Spleen (tissue), 11 donors: ENCODE measurements at regions not wholly inside any gene's neighbourhood (a gene's known extent, or its start where the extent isn't known, plus 50 kb on each side); places are given as distances from the start of the nearest gene placed in this dataset.

Experiments
- DNase-seq: peaks from one replicate; pipeline ENCODE4 v3.0.0-alpha.2; 2020
- H3K27ac ChIP-seq, 8 donors: fragments of 200-600 bp; sonication (generic) in 7 of 8; 1 replicate in 4 of 8; 2 replicates in 4 of 8; pipeline versions ENCODE4 v1.5.0 to v1.8.0; 2016 to 2021; ENCODE audit warnings: inconsistent platforms in 4 of 8, mild to moderate bottlenecking in 4 of 8, moderate library complexity in 1 of 8
- H3K27me3 ChIP-seq, 7 donors: fragments of 200-600 bp; sonication (generic) in 6 of 7; replicated peaks in 1 of 7; 1 replicate in 4 of 7; 2 replicates in 3 of 7; pipeline versions ENCODE4 v1.5.0 to v1.8.0; 2016 to 2021; ENCODE audit warnings: inconsistent platforms in 3 of 7, mild to moderate bottlenecking in 1 of 7
- H3K36me3 ChIP-seq, 6 donors: fragments of 200-600 bp; sonication (generic) in 5 of 6; 1 replicate in 4 of 6; 2 replicates in 2 of 6; pipeline versions ENCODE4 v1.5.0 to v1.8.0; 2016 to 2021; ENCODE audit warnings: inconsistent platforms in 2 of 6
- H3K4me1 ChIP-seq, 6 donors: fragments of 200-600 bp; sonication (generic) in 5 of 6; 1 replicate in 3 of 6; 2 replicates in 3 of 6; pipeline versions ENCODE4 v1.5.0 to v1.8.0; 2016 to 2021; ENCODE audit warnings: inconsistent platforms in 3 of 6
- H3K4me3 ChIP-seq, 8 donors: fragments of 200-600 bp; sonication (generic) in 7 of 8; 1 replicate in 4 of 8; 2 replicates in 4 of 8; pipeline versions ENCODE4 v1.5.0 to v1.8.0; 2016 to 2021; ENCODE audit warnings: inconsistent platforms in 4 of 8, mild to moderate bottlenecking in 4 of 8, moderate library complexity in 2 of 8
- H3K9me3 ChIP-seq, 8 donors: fragments of 200-600 bp; sonication (generic) in 7 of 8; 1 replicate in 4 of 8; 2 replicates in 4 of 8; pipeline versions ENCODE4 v1.5.0 to v1.8.0; 2016 to 2021; ENCODE audit warnings: inconsistent platforms in 4 of 8
- POLR2A ChIP-seq, 3 donors: fragments of 450-650 bp; IDR thresholded peaks; one replicate each; pipeline ENCODE4 v1.5.1; 2017; ENCODE audit warnings: antibody characterized with exemption in 3 of 3, mild to moderate bottlenecking in 1 of 3
- POLR2AphosphoS5 ChIP-seq, 3 donors: sonication (generic); formaldehyde crosslinking; IDR thresholded peaks; one replicate each; pipeline ENCODE4 v1.5.1; 2017; ENCODE audit warnings: antibody characterized with exemption in 3 of 3
- WGBS, 5 donors: extraction: QIAGEN DNeasy Blood & Tissue Kit in 3 of 5; methylation state at CpG; one replicate each; pipeline versions ENCODE4 v1.1.5 to v1.1.7; 2013 to 2018; 5-methylcytosine and 5-hydroxymethylcytosine counted together
- intact Hi-C: fragments of 100-400 bp; cut with DNase I; formaldehyde crosslinking; loops from one replicate; pipeline ENCODE4 v1.15.0; 2023; ENCODE audit warnings: low total_unique reads
- TF ChIP-seq, protein P1 (sequence below), 11 experiments: fragments of 200-600 bp in 7 of 11; fragments of 450-650 bp in 4 of 11; sonication (generic) in 4 of 11; IDR thresholded peaks in 8 of 11; conservative IDR thresholded peaks in 3 of 11; 1 replicate in 7 of 11; 2 replicates in 4 of 11; pipeline versions ENCODE4 v1.4.0 to v1.8.0; 2016 to 2021; ENCODE audit warnings: antibody characterized with exemption in 11 of 11, inconsistent platforms in 4 of 11, mild to moderate bottlenecking in 1 of 11
- donor health status: healthy with polysubstance abuse.
- donor health status: DM: no; HTN: no; CAD: no; lungs with moderate emphysema.
- donor health status: DM: no; HTN: no; CAD: no.
- donor health status: Bipolar disorder and iron deficiency.
- donor health status: healthy.
- donor health status: DM: no; HTN: no; CAD: no.
- donor health status: DM: yes; HTN: yes; CAD: no.

DNA sequence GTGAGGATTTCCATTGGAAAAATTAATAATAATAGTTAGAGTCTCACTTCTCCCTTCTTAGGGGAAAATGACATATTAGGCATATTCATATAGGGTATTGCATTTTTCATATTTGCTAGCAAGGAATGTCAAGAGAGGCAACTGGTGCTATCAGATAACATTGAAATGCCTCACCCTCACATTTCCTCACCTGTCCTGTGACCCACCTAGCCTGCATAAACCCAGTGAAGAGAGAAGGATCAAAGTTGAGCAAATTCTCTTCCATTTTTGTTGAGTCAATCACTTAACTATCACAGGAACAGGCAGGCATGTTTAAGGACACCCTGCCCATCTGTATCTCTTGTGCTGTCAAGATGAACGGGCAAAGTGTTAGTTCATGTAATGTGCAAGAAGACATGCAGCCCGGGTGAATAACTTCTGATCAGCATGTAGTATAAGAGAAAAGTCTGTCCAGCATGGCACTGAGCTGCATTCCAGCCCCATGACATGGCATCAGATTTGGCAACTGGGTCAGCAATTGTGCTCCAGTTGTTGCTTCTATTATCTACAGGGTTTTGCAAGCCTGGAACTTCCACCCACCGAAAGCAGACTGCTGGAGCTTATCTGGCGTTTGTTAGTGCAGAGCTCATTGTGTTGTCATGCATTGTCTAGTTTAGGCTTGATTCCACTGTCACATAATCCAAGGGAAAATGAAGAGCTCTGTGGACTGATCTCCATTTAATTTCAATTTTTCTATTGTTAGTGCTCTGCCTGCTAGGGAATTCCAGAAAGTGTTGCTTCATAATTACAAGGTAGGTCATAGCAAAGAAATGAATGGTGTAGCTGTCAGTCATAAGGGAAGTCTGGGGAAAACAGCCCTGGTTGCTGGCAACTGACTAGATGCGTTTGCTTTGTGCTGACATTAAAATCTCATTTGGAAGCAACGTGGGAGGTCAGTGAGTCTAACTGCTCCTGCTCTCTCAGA, 138.4 kb upstream of the TNFAIP3 start:
- Histone ChIP-seq H3K36me3 (no peaks in the 10 kb centered on the region), H3K27ac (peak overlapping the region in 2 of 8 donors; percentile 3 to 35), H3K4me3 (no peak overlapping the region), H3K9me3 (no peaks in the 10 kb centered on the region), H3K27me3 (no peaks in the 10 kb centered on the region), H3K4me1 (peaks cover 0 to 30% (median 2%) of the 10 kb centered on the region in 6 donors)
- TF ChIP-seq POLR2AphosphoS5 (IDR thresholded peaks at IDR 0.05): no peak
- TF ChIP-seq, protein P1, sequence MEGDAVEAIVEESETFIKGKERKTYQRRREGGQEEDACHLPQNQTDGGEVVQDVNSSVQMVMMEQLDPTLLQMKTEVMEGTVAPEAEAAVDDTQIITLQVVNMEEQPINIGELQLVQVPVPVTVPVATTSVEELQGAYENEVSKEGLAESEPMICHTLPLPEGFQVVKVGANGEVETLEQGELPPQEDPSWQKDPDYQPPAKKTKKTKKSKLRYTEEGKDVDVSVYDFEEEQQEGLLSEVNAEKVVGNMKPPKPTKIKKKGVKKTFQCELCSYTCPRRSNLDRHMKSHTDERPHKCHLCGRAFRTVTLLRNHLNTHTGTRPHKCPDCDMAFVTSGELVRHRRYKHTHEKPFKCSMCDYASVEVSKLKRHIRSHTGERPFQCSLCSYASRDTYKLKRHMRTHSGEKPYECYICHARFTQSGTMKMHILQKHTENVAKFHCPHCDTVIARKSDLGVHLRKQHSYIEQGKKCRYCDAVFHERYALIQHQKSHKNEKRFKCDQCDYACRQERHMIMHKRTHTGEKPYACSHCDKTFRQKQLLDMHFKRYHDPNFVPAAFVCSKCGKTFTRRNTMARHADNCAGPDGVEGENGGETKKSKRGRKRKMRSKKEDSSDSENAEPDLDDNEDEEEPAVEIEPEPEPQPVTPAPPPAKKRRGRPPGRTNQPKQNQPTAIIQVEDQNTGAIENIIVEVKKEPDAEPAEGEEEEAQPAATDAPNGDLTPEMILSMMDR (IDR thresholded peaks at IDR 0.05 in 8 of 11, conservative IDR thresholded peaks at IDR 0.05 in 3 of 11): no peak
- no peak for TF ChIP-seq POLR2A (IDR thresholded peaks at IDR 0.05)
- WGBS, 5 donors: 59 to 86% (median 68%) methylated on average over 6 of the region's 6 CpGs
- DNase-seq: no peak
- intact Hi-C loops: no loop called here

GRCh38 chr6:137729866-137730629, 137.0 kb upstream of the TNFAIP3 start:
- Histone ChIP-seq H3K4me1 (peaks cover 0 to 43% (median 7%) of the 10 kb centered on the region in 6 donors), H3K9me3 (no peaks in the 10 kb centered on the region), H3K27ac (no peak overlapping the region), H3K4me3 (no peak overlapping the region), H3K27me3 (no peaks in the 10 kb centered on the region), H3K36me3 (no peaks in the 10 kb centered on the region)
- TF ChIP-seq POLR2A (IDR thresholded peaks at IDR 0.05) (no peak), POLR2AphosphoS5 (IDR thresholded peaks at IDR 0.05) (no peak)
- TF ChIP-seq, protein P1 (IDR thresholded peaks at IDR 0.05 in 8 of 11, conservative IDR thresholded peaks at IDR 0.05 in 3 of 11): no peak
- WGBS, 5 donors: 84 to 93% (median 88%) methylated on average over 6 of the region's 6 CpGs
- intact Hi-C loops: no loop called here
- DNase-seq: no peak

DNA sequence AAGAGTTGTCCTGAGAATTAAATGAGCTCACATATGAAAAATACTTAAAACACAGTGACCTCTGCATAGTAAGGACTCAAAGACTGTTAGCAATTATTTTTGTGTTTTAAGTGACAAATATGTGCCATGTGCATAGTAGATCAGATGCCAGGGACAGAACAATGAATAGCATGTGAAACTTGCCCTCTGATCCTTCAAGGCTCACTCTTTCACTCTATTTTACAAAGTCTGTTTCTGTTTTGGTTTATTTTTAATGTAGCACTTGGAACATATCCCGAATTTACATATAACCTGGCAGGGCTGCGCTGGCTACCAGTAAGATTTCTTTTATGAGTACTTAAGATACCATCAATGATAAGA, 135.5 kb upstream of the TNFAIP3 start:
- TF ChIP-seq POLR2A (IDR thresholded peaks at IDR 0.05) (no peak), POLR2AphosphoS5 (IDR thresholded peaks at IDR 0.05) (no peak)
- TF ChIP-seq, protein P1 (IDR thresholded peaks at IDR 0.05 in 8 of 11, conservative IDR thresholded peaks at IDR 0.05 in 3 of 11): no peak
- intact Hi-C loops: no loop called here
- no peak for DNase-seq
- 76 to 90% (median 86%) methylated on average over 2 of the region's 2 CpGs for WGBS, 5 donors
- Histone ChIP-seq H3K36me3 (no peaks in the 10 kb centered on the region), H3K4me1 (peaks cover 0 to 58% (median 8%) of the 10 kb centered on the region in 6 donors), H3K27ac (peak overlapping the region in 6 of 8 donors; percentile 18 to 86 (median 50)), H3K9me3 (no peaks in the 10 kb centered on the region), H3K27me3 (no peaks in the 10 kb centered on the region), H3K4me3 (no peak overlapping the region)
